Panc1 (cell line): ENCODE measurements at regions not wholly inside any gene's neighbourhood (a gene's known extent, or its start where the extent isn't known, plus 50 kb on each side); places are given as distances from the start of the nearest gene placed in this dataset.

Experiments
- ATAC-seq: fragments of 200-7000 bp; cut with Tn5 transposase; 2 replicates; pipeline ENCODE4 v1.9.1; 2020; ENCODE audit warnings: mild to moderate bottlenecking, moderate library complexity
- BruUV-seq: library from RNA; stranded (reverse); fragments of 400-500 nt; replicated peaks from 2 replicates; lab custom pipeline; 2021; lab: Mats Ljungman, UMichigan
- CTCF ChIA-PET: fragments of 300-600 bp; sonication (Branson Sonifier 250); formaldehyde crosslinking; loops from one replicate; lab custom pipeline; 2022; ENCODE audit warnings: antibody characterized with exemption; lab: Charles Lee
- POLR2A ChIA-PET: fragments of 300-600 bp; sonication (Branson Sonifier 250); formaldehyde crosslinking; loops from one replicate; lab custom pipeline; 2022; ENCODE audit warnings: antibody characterized with exemption; lab: Charles Lee
- DNase-seq: peaks from one replicate; pipeline ENCODE4 v3.0.0-alpha.2; 2010; ENCODE audit warnings: low read depth, low spot score
- H3K27ac ChIP-seq: 2 replicates; pipeline ENCODE4 v1.5.1; 2011; ENCODE audit warnings: mild to moderate bottlenecking, low read length, inconsistent platforms
- H3K27me3 ChIP-seq: fragments of 200-500 bp; sonication (Bioruptor generic); 2 replicates; pipeline ENCODE4 v1.6.0; 2014; ENCODE audit warnings: low read length, inconsistent platforms; ENCODE audit not compliant: control insufficient read depth, insufficient read depth
- H3K36me3 ChIP-seq: fragments of 200-500 bp; sonication (Bioruptor generic); 2 replicates; pipeline ENCODE4 v1.5.1; 2014; ENCODE audit warnings: inconsistent platforms, mild to moderate bottlenecking, low read length, moderate library complexity; ENCODE audit not compliant: control insufficient read depth, insufficient read depth
- H3K4me1 ChIP-seq: 2 replicates; pipeline ENCODE4 v1.5.1; 2011; ENCODE audit warnings: inconsistent platforms, mild to moderate bottlenecking, low read length, moderate library complexity; ENCODE audit not compliant: control insufficient read depth, insufficient read depth
- H3K4me3 ChIP-seq, 2 experiments: 2 replicates each; pipeline ENCODE4 v1.5.1; 2011 to 2012; ENCODE audit warnings: low read depth in 2 of 2, low read length in 2 of 2, mild to moderate bottlenecking in 2 of 2, inconsistent platforms in 1 of 2, moderate library complexity in 1 of 2
- H3K9me3 ChIP-seq: fragments of 200-500 bp; sonication (Bioruptor generic); 2 replicates; pipeline ENCODE4 v1.5.1; 2014; ENCODE audit warnings: low read depth, mild to moderate bottlenecking, inconsistent platforms, low read length, moderate library complexity; ENCODE audit not compliant: control insufficient read depth, insufficient read depth
- CTCF ChIP-seq: fragments of 450-650 bp; IDR thresholded peaks from 2 replicates; pipeline ENCODE4 v1.5.1; 2017; ENCODE audit warnings: mild to moderate bottlenecking
- POLR2AphosphoS5 ChIP-seq: IDR thresholded peaks from 2 replicates; pipeline ENCODE4 v1.6.1; 2012; ENCODE audit warnings: mild to moderate bottlenecking, low read depth, low read length, moderate library complexity
- REST ChIP-seq, 2 experiments: IDR thresholded peaks; 2 replicates each; pipeline ENCODE4 v1.6.1; 2011 to 2012; ENCODE audit warnings: low read depth in 2 of 2, control low read depth in 1 of 2, low read length in 1 of 2, mild to moderate bottlenecking in 1 of 2, moderate library complexity in 1 of 2; ENCODE audit not compliant: insufficient read depth in 1 of 2
- SIN3A ChIP-seq: IDR thresholded peaks from 2 replicates; pipeline ENCODE4 v1.6.1; 2012; ENCODE audit warnings: low read depth, mild to moderate bottlenecking, low read length, moderate library complexity, borderline replicate concordance; ENCODE audit not compliant: insufficient read depth
- TCF7L2 ChIP-seq: IDR thresholded peaks from 2 replicates; pipeline ENCODE4 v1.6.1; 2011; ENCODE audit warnings: mild to moderate bottlenecking, low read depth, low read length, inconsistent platforms
- in situ Hi-C: cut with HindIII; loops from 2 replicates; pipeline ENCODE4 v1.10.0; 2016; ENCODE audit warnings: low sequenced_read_pairs, low pct_unique_long_range_greater_than_20kb
- intact Hi-C: fragments of 100-400 bp; cut with micrococcal nuclease; formaldehyde crosslinking; loops from one replicate; pipeline ENCODE4 v1.10.0; 2022; ENCODE audit not compliant: unreplicated experiment

GRCh38 chr5:63128018-63128417, 549.4 kb downstream of the LRRC70 start:
- Histone ChIP-seq H3K36me3 (no peaks in the 10 kb centered on the region), H3K27me3 (no peaks in the 10 kb centered on the region), H3K4me1 (no peaks in the 10 kb centered on the region), H3K27ac (no peak overlapping the region), H3K9me3 (no peaks in the 10 kb centered on the region; the same call in 1 of the 2 replicates), H3K4me3 (no peak overlapping the region)
- ChIA-PET POLR2A (no interaction called here), CTCF (no interaction called here)
- ATAC-seq (no peak), DNase-seq (no peak)
- BruUV-seq: no TSS peak
- in situ Hi-C loops: no loop called here
- intact Hi-C loops: no loop called here
- no peak for TF ChIP-seq TCF7L2
- no peak for TF ChIP-seq POLR2AphosphoS5
- TF ChIP-seq REST (IDR thresholded peaks at IDR 0.05; ENCODE audit: insufficient read depth in 1 of 2, low read depth in 2 of 2, low read length in 1 of 2): no peak
- no peak for TF ChIP-seq SIN3A
- TF ChIP-seq CTCF: no peak

GRCh38 chr5:63127054-63127453, 548.4 kb downstream of the LRRC70 start:
- H3K36me3 ChIP-seq: no peaks in the 10 kb centered on the region
- no peaks in the 10 kb centered on the region for H3K27me3 ChIP-seq
- TF ChIP-seq SIN3A: no peak
- no peak for TF ChIP-seq CTCF
- intact Hi-C loops (no loop called here), in situ Hi-C loops (no loop called here)
- POLR2A ChIA-PET: no interaction called here
- H3K4me3 ChIP-seq: no peak overlapping the region
- ATAC-seq: no peak
- no TSS peak for BruUV-seq
- no peak for DNase-seq
- H3K9me3 ChIP-seq: no peaks in the 10 kb centered on the region; the same call in 1 of the 2 replicates
- no peaks in the 10 kb centered on the region for H3K4me1 ChIP-seq
- CTCF ChIA-PET: no interaction called here
- H3K27ac ChIP-seq: no peak overlapping the region
